Right lobe of liver (tissue), 4 donors: ENCODE measurements at regions not wholly inside any gene's neighbourhood (a gene's known extent, or its start where the extent isn't known, plus 50 kb on each side); places are given as distances from the start of the nearest gene placed in this dataset.

Experiments
- CTCF ChIP-seq, 4 donors: fragments of 200-600 bp in 3 of 4; fragments of 450-650 bp in 1 of 4; IDR thresholded peaks; one replicate each; pipeline versions ENCODE4 v1.5.1 to v1.8.0; 2016 to 2022; ENCODE audit warnings: antibody characterized with exemption in 4 of 4, mild to moderate bottlenecking in 2 of 4
- POLR2A ChIP-seq: fragments of 450-650 bp; IDR thresholded peaks from one replicate; pipeline ENCODE4 v1.6.1; 2017; ENCODE audit warnings: antibody characterized with exemption, mild to moderate bottlenecking
- donor health status: DM: no; HTN: no; CAD: no.
- donor health status: DM: no; HTN: no; CAD: no.
- donor health status: DM: no; HTN: yes; CAD: no.

GRCh38 chr12:118682656-118683055 is 298.7 kb upstream of the SRRM4 start:
- TF ChIP-seq CTCF (IDR thresholded peaks at IDR 0.05): no peak
- TF ChIP-seq POLR2A: no peak
